ENCODE measurements at regions not wholly inside any gene's neighbourhood (a gene's known extent, or its start where the extent isn't known, plus 50 kb on each side); places are given as distances from the start of the nearest gene placed in this dataset.

DNA sequence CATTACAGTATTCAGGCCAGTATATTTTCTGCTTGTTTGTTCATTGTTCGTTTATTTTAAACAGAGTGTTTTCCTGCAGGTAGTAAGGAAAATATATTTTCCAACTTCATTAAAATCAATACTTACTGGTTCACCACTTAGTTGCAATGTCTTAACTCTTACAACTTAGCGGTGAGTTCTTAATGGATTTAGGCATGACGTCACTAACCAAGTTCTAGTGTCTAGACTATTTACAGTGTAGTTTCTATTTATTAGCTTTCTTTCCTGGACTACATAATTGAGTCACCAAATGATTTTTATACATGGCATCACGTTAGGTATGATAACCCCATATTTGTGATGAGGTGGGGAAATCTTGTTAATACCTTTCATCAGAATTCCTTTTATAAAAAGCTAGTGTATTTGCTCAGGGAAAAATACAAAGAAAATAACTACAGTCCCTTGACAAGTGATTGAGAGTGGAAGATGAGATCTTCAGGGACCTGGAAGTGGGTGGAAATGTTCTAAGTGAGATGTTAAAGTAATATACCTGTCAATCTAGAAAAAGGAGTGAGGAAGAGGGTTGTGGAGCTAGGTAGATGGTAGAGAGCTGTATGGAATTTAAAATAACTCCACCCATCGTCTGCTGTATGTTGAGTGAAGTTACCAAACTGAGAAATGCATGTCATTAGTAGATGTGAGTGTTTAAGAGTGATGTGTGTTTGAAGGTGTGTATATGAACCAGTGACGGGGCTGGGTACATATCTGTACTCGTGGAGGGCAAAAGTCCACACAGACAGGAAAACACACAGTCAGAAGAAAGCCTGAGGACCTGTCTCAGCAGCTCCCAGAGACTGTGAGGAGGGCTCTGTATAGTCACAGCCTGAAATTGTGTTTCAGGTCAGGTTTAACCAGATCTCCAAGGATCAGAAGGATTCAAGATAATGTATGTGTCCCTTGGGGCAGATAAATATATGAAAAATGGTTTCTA is 197.6 kb upstream of the ADAMTS5 start:
- TF ChIP-seq, protein P1, sequence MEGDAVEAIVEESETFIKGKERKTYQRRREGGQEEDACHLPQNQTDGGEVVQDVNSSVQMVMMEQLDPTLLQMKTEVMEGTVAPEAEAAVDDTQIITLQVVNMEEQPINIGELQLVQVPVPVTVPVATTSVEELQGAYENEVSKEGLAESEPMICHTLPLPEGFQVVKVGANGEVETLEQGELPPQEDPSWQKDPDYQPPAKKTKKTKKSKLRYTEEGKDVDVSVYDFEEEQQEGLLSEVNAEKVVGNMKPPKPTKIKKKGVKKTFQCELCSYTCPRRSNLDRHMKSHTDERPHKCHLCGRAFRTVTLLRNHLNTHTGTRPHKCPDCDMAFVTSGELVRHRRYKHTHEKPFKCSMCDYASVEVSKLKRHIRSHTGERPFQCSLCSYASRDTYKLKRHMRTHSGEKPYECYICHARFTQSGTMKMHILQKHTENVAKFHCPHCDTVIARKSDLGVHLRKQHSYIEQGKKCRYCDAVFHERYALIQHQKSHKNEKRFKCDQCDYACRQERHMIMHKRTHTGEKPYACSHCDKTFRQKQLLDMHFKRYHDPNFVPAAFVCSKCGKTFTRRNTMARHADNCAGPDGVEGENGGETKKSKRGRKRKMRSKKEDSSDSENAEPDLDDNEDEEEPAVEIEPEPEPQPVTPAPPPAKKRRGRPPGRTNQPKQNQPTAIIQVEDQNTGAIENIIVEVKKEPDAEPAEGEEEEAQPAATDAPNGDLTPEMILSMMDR (conservative IDR thresholded peaks at IDR 0.05; ENCODE audit: low read depth, low read length) = no peak
- TF ChIP-seq EZH2 (IDR thresholded peaks at IDR 0.05; ENCODE audit: borderline replicate concordance, low read depth, low read length, poor library complexity, severe bottlenecking) = no peak

Data from A673 (cell line).